ENCODE measurements at regions not wholly inside any gene's neighbourhood (a gene's known extent, or its start where the extent isn't known, plus 50 kb on each side); places are given as distances from the start of the nearest gene placed in this dataset.
"Not testable (repeated sequence)": the region's sequence is repeated elsewhere in the genome, so short reads cannot be mapped to it uniquely, and the experiment has no call there.

GRCh38 chr1:104488296-104489015 lies 738.8 kb downstream of the AMY1C start:
- DNase-seq = no peak

GRCh38 chr1:104526158-104526795 lies 776.6 kb downstream of the AMY1C start:
- DNase-seq = no peak

- DNase-seq = no peak
These were observed 782.3 kb downstream of the AMY1C start for GRCh38 chr1:104531990-104532389.

GRCh38 chr1:104574620-104575019 lies 824.9 kb downstream of the AMY1C start:
- no peak for DNase-seq

GRCh38 chr1:104592926-104593325 lies 843.2 kb downstream of the AMY1C start:
- no peak for DNase-seq

- DNase-seq = no peak
These were observed 843.9 kb downstream of the AMY1C start for GRCh38 chr1:104593413-104594187.

- no peak for DNase-seq
These were observed 867.8 kb downstream of the AMY1C start for GRCh38 chr1:104617474-104617873.

GRCh38 chr1:104621221-104621620 lies 871.5 kb downstream of the AMY1C start:
- DNase-seq = no peak

GRCh38 chr1:104624538-104624937 lies 874.8 kb downstream of the AMY1C start:
- DNase-seq = no peak

- DNase-seq = no peak
These were observed 879.9 kb downstream of the AMY1C start for GRCh38 chr1:104629589-104629988.

GRCh38 chr1:104630567-104631149 lies 881.0 kb downstream of the AMY1C start:
- no peak for DNase-seq

GRCh38 chr1:104636581-104636980 lies 886.9 kb downstream of the AMY1C start:
- DNase-seq = no peak

GRCh38 chr1:104646233-104646632 lies 896.5 kb downstream of the AMY1C start:
- DNase-seq = no peak

- DNase-seq = peak; percentile 81
These were observed 898.6 kb downstream of the AMY1C start for GRCh38 chr1:104648269-104648691.

- DNase-seq = not testable (repeated sequence)
These were observed 914.7 kb downstream of the AMY1C start for GRCh38 chr1:104664374-104664773.

GRCh38 chr1:104665300-104665699 lies 915.6 kb downstream of the AMY1C start:
- no peak for DNase-seq

GRCh38 chr1:104671684-104672353 lies 922.1 kb downstream of the AMY1C start:
- DNase-seq = no peak

GRCh38 chr1:104699433-104699832 lies 949.7 kb downstream of the AMY1C start:
- DNase-seq = no peak

- no peak for DNase-seq
These were observed 953.0 kb downstream of the AMY1C start for GRCh38 chr1:104702731-104703130.

- DNase-seq = peak; percentile 5
These were observed 957.0 kb downstream of the AMY1C start for GRCh38 chr1:104706631-104707147.

GRCh38 chr1:104718752-104719151 lies 969.1 kb downstream of the AMY1C start:
- no peak for DNase-seq

GRCh38 chr1:104720741-104721140 lies 971.0 kb downstream of the AMY1C start:
- no peak for DNase-seq

GRCh38 chr1:104726917-104727316 lies 977.2 kb downstream of the AMY1C start:
- no peak for DNase-seq

All from eye (tissue), 1 donor.